Fibroblast of skin of scalp (primary cell): ENCODE measurements at regions not wholly inside any gene's neighbourhood (a gene's known extent, or its start where the extent isn't known, plus 50 kb on each side); places are given as distances from the start of the nearest gene placed in this dataset.
"Not testable (repeated sequence)": the region's sequence is repeated elsewhere in the genome, so short reads cannot be mapped to it uniquely, and the experiment has no call there.

ENCODE experiments used
- DNase-seq: peaks from one replicate; pipeline ENCODE4 v3.0.0-alpha.2; 2013

DNA sequence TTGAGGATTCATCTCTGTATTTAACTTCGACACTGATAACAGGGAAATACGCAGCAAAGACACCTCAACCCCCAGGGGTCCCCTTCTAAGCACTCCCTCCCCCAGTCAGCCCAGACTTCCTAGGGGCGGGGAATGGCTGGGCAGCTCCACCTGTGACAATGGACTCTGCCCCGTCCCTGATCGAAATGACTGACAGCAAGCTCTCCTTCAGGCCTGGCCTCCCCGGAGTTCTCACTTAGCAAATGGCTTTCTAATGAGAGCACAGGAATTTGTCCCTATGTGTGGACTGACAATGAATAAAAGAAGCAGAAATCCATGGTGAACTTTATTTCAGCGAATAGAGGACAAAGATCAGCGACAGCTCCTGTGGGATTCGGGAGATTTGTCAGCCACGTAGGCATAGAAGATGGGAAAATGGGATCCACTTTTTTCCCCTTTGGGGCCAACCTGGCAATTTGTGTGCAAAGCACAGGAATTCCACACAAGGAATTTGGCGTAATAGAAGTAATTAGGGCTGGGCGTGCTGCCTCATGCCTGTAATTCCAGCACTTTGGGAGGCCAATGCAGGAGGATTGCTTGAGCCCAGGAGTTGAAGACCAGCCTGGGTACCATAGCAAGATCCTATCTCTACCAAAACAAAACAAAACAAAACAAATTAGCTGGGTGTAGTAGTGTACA is 63.8 kb downstream of the TNFAIP2 start:
- DNase-seq: no peak

DNA sequence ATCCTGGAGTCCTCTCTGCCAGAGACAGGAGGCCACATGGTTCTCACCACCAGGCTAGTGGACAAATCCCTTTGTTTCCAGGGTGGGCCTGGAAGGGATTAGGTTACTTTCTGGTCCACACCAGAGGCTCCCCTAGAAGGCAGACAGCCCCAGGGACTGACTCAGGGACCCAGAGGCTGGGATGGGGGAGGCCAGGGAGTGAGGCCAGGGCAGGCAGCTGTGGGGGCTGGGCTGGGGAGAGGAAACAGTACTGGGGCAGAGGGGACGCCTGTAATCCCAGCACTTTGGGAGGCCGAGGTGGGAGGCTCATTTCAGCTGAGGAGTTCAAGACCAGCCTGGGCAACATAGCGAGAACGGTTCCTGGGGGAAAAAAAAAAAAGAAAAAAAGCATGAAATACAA is 64.7 kb downstream of the TNFAIP2 start:
- no peak for DNase-seq

DNA sequence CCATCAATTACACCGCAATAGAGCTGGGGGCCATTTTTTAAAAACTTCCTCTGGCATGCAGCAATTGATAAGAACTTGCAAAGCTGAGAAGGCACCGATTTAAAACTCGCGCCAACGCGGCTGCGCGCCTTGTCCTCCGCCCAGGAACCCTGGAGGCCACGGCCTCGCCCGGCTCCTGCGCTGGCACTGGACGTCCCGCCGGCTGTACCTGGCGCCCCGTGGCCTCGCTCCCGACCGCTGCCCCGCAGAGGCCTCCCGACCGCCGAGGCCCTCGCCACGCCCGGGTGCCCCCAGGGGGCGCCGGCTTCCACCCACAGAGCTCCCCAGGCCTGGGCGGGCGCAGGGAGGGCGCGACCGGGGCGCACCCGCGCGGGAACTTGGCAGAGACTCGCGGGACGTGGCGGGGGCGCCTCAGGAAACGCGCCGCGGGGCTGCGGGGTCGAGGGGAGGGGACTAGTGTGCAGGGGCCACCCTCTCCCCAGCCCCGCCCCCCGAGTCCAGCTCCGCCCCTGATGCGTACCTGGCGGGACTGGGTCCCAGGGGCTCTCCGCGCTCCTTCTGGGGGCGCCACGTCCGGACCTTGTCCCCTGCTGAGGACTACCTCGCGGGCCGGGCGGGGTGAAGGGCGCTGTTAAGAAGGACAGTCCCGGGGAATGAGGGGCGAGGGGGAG is 65.7 kb downstream of the TNFAIP2 start:
- peak; percentile 8 for DNase-seq

DNA sequence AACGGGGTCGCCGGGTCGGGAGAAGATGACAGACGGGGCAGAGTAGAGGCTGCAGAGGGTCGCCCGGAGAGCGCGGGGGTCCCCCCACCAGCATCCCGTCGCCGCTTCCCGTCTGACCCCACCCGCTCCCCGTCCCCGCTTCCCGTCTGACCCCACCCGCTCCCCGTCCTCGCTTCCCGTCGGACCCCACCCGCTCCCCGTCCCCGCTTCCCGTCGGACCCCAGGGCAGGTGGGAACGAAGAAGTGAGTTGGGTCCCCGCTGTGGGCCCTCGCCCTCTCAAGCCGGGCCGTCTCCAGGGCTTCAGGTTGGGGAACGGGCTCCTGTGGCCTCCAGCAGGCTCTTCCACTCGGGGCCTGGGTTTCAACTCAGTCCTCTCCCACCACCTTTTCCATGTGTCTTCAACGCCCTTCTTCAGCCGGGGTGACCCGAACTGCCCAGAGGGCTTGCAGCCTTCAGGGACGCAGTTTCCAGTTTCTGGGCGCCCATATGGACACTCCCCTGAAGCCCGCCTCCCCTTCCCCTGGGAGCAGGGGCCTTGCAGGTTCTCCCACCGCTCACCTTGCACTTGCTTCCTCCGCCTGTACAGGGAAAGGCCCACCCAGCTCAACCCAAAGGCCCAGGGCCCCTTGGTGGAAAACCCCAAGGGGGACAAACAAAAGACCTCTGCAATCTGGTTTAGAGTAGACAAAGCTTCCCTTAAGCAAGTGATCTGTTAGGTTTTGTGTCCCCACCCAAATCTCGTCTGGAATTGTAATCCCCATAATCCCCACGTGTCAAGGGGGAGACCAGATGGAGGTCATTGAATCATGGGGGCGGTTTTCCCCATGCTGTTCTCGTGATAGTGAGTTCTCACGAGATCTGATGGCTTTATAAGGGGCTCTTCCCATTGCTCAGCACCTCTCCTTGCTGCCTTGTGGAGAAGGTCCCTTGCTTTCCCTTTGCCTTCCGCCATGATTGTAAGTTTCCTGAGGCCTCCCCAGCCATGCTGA is 66.5 kb downstream of the TNFAIP2 start:
- DNase-seq: no peak

DNA sequence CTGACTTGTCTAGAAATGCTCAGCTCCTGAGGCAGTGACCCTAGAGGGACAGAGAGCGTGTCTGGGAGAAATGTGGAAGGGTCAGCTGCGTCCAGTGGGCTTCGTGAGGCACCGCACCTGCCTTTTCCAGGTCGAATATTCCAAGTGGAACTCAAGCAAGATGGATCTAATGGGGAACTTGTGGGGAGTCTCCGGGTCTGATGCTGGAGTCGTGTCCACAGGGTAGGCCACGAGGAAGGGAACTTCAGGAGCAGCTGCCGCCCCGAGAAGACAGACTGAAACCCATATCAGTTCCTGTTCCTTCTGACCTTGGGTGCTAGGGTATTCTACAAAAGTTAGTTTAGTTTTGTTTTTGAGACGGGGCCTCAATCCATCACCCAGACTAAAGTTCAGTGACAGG is 67.5 kb downstream of the TNFAIP2 start:
- no peak for DNase-seq

DNA sequence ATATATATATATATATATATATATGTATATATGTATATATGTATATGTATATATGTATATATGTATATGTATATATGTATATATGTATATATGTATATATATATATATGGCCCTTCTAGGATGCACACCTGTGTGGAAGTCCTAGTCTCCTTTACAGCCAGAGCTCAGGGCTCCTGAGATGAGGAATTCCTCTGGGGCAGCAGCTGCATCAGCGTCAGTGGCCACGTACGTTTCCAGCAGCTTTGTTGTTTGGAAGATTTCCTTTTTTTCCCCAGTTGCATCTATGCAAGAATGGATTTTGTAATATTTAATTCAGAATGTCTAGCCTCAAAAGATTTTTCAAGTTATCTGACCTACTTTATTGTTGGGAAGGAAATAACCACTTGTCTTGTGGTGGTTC is 68.6 kb downstream of the TNFAIP2 start:
- DNase-seq: no peak

DNA sequence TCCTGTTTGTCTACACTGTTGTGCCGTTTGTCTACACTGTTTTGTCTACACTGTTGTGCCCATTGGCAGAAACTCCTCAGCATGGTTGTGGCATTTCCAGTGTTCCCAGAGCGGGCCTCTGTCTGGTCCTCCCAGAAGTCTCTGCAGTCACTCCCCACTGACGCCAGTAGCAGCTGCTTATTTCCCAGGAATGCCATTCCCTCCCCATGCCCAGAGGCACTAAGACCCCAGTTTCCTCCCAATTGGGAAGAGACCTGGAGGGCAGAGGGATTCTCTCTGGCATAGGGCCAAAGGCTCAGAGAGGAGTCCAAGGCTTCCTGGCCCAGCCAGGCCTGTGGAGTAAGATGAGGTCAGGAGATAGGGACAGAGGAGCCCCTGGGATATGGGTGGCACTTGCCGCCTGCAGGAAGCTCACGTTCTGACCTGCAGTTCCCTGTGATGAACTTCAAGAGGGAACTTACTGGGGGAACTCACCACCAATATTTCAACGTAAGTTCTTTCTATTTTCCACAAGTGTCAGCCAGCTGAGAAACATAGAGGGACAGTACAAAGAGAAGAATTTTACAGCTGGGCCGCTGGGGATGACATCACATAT is 69.1 kb downstream of the TNFAIP2 start:
- DNase-seq: no peak

DNA sequence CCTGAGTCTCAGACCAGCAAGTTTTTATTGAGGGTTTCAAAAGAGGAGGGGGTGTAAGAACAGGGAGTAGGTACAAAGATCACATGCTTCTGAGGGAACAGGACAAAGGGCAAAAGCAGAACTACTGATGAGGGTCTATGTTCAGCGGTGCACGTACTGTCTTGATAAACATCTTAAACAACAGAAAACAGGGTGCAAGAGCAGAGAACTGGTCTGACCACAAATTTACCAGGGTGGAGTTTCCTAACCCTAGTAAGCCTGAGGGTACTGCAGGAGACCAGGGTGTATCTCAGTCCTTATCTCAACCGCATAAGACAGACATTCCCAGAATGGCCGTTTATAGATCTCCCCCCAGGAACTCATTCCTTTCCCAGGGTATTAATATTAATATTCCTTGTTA is 69.6 kb downstream of the TNFAIP2 start:
- not testable (repeated sequence) for DNase-seq

DNA sequence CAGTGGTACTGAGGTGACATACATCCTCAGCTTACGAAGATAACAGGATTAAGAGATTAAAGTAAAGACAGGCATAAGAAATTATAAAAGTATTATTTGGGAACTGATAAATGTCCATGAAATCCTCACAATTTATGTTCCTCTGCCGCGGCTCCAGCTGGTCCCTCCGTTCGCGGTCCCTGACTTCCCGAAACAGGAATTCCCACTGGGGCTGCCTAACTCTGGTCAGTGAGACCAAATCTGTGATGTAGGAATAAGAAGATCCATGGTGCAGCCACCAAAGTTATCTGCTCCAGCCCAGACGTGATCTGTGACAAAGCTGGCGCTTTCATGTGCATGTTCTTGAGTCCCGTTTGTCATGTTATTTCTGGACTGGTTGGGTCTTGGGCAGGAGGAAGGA is 70.2 kb downstream of the TNFAIP2 start:
- DNase-seq: not testable (repeated sequence)

DNA sequence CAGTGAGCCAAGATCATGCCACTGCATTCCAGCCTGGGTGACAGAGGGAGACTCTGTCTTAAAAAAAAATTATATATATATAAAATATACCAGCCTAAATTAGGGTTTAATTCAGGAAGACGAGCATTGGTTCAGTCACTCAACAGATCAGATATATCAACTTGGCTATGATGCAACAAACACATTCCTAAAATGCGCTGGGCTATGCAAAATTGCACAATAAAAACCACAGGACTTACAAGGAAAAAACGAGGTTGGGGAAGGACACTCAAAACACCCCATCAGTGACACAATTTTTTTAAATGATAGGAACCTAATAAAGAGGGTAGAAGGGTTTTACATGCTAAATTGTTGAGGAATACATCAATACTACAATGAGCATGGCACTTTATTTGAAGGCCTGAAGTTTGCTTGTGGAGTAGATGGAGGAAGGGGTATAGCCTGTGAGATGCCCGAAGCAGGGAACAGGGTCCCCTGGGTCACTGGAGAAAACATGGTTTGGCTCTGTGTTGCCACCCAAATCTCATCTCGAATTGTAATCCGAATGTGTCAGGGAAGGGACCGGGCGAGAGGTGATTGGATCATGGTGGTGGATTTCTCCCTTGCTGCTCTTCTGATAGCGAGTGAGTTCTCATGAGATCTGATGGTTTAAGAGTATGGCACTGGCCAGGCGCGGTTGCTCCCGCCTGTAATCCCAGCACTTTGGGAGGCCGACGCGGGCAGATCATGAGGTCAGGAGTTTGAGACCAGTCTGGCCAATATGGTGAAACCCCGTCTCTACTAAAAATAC is 71.2 kb downstream of the TNFAIP2 start:
- peak; percentile 57 for DNase-seq

DNA sequence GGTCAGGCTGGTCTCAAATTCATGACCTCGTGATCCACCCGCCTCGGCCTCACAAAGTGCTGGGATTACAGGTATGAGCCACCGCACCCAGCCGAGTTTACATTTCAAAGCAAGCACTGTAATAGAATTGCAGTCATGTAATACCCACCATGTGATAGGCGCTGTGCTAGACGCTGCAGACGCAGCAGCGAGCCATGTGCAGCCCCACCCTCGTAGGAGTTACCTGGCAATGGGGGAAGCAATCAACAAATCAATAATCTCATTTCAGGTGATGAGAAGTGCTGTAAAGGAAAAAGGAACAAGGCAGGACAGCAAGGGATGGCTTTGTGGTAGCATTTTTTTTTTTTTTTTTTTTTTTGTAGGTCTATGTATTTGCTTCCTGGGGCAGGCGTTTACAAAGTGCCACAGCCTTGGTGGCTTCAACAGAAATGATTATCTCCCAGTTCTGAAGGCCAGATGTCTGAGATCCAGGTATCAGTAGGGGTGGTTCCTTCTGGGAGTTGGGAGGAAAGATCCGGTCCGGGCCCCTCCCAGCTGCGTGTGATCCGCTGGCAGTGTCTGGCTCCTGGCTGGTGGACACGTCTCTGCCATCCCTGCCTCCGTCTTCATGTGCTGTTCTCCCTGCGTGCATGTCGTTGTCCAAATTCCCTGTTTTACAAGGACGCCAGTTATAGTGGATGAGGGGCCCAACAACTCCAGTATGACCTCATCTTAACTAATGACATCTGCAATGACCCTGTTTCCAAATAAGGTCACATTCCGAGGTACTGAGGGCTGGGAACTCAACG is 72.8 kb downstream of the TNFAIP2 start:
- no peak for DNase-seq

DNA sequence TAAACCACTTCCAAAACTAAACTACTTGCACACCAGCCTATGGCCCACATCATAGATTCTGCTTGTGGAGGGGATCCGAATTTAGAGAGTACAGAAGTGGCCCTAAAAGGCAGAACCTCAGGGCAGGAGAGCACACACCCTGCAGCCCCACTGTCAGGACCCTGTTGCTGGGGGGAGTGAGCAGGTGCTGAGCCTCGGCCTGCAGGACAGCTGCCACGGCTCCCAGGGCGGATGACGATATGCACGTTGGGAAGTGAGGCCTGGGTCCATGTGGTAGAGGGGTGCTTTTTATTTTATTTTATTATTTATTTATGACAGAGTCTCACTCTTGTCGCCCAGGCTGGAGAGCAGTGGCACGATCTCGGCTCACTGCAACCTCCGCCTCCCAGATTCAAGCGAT is 73.5 kb downstream of the TNFAIP2 start:
- no peak for DNase-seq

DNA sequence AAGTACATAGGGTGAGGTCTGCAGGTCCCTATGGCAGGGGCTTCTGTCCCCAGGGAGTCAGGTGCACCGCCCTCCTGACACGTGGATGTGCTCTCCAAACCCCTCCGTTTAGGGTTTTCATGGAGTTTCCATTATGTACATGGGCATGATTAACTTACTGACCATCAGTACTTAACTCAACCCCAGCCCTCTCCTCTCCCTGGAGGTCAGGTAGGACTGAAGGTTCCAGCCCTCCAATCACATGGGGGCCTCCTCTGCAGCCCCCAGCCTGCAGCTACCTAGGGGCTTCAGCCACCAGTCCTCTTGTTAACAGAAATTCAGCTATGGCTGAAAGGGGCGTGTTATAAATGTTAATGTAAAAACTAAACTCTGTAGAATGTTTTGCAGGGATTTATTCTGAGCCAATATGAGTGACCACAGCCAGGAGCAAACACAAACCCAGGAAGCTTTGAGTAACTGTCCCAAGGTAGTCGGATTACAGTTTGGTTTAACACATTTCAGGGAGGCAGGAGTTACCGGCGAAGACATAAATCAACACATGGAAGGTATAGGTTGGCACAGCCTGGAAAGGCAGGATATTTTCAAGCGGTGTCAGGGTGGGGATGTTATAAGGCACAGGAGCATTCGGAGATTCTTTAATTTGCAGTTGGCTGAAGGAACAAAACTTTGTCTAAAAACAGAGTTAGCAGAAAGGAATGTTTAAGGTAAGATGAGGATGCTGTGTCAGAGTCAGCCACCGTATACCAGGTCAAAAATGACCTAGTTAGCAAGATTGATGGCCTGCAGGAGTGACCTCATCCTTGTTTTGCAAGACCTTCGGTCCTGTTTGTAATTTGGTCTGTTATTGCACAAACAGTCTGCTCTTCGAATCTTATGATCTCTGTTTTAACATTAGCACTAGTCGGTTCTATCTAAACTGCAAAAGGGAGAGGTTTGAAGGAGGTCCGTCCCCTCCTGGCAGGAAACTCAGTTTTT is 75.2 kb downstream of the TNFAIP2 start:
- DNase-seq: peak; percentile 17

DNA sequence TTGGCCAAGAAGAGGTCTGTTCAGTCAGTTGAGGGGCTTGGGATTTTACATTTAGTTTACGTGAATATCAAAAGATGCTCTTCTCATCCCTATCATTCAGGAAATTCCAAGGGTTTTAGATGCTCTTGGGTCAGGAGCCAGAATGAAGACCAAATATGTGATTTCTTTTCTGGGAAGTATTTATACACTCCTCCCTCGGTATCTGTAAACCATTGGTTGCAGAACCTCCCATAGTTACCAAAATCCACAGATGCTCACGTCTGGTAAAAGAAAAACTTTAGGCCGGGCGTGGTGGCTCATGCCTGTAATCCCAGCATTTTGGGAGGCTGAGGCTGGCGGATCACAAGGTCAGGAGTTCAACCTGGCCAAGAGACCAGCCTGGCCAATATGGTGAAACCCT is 75.9 kb downstream of the TNFAIP2 start:
- peak; percentile 23 for DNase-seq

DNA sequence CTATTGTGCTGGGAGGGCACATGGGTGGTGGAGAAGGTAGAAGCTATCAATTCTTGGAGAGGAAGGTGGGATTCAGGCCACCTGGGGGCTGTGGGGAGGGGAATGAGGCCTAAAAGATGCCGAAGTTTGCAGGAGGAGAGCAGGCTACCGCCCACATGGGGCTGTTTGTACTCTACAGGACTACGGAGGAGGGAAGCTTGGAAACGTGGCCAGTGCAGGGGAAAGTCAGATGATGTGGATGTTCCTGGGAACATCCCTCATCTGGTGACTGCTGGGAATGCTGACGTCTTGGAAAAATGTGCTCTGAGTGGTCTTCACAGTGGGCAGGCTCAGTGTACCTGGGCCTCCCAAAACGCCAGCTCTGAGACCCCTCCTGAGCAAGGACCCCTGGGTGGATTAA is 78.5 kb downstream of the TNFAIP2 start:
- no peak for DNase-seq

DNA sequence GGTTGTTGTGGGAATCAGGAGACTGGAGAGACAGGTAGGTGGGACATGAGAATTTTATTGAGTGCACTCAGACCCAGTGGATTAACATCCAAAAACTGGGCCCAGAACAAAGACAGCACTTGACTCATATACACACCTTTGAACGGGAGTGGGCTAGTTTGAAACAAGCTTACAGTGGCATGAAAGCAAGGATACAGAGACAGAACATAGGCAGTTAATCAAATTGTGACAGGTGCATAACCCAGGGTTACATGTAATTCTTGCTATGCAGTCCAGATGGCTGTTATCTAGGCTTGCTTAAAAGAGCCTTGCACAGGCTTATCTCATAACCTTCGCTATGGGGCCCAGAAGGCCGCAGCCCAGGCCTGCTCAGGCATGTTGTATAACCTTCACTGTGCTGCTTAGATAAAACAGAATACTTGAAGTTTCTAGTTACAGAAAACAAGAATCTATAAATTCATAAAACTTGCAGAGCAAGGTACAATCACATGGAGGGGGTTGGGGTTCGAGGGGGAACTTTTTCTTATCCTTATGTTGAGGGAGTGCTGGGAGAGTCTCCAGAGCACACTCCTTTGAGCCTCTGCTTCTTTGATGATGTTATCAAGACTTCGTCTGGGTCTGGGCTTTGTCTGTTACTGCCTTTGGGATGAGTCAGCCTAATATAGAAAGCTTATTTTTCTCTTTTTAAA is 81.7 kb downstream of the TNFAIP2 start:
- peak; percentile 27 for DNase-seq

DNA sequence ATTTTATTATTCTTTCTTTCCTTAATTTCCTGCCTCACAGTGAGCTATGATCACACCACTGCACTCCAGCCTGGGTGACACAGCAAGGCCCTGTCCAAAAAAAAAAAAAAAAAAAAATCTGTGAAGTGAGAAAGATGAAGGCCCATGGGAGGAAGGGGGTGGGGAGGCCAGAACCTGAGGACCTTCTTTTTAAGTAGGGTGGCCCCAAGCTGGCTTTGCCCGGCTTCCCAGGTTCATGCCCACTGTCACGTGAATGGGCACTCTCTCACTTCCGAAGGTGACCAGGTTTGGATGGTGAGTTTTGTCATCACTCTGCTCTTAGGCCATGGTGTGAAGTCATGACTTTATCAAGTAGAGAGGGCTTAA is 82.3 kb downstream of the TNFAIP2 start:
- no peak for DNase-seq

DNA sequence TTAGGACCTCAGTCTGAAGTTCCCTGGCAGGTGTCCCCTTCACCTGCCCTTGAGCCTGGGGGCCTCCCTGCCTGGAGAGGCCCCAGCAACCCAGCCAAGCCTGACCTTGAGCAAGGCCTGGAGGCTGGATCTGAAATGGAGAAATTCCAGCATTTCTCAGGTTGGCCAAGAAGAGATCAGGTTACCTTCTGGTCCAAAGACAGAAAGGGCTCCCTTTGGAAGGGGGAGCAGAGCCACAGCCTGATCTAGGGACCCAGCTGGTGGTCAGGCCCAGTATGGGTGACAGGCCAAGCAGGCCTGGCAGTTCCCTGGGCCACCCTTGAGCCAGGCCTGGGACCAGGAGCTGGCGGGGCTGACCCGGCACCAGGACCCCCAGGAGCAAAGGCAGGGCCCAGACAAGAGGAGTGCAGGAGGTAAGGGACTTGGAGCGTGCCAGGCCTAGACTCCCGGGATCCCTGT is 82.8 kb downstream of the TNFAIP2 start:
- no peak for DNase-seq

DNA sequence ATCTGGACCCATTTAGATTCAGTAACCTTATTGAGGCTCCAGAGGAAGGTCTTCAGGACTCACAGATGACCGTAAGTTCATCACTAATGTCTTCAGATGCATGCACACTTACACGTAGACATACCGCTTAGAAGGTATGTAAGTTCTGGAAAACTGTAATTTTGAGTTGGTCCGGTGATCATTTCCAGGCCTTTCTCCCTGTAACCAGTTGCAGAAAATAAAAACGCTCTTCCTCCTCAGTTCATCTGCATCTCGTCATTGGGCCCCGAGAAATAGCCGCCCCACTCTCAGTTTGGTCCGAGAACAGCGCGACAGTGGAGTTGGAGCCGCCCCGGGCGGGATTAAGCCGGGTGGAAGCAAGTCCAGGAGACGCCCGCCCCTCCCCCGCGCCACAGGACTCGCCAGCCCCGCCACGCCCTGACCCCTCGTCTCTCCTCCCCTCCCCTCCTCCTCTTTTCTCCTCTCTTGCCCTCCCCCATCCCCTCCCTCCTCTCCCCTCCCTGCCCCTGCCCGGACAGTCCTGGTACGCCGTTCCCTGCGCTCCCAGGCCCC is 83.7 kb downstream of the TNFAIP2 start:
- DNase-seq: peak; percentile 40
